ENCODE measurements at regions not wholly inside any gene's neighbourhood (a gene's known extent, or its start where the extent isn't known, plus 50 kb on each side); places are given as distances from the start of the nearest gene placed in this dataset.

DNA sequence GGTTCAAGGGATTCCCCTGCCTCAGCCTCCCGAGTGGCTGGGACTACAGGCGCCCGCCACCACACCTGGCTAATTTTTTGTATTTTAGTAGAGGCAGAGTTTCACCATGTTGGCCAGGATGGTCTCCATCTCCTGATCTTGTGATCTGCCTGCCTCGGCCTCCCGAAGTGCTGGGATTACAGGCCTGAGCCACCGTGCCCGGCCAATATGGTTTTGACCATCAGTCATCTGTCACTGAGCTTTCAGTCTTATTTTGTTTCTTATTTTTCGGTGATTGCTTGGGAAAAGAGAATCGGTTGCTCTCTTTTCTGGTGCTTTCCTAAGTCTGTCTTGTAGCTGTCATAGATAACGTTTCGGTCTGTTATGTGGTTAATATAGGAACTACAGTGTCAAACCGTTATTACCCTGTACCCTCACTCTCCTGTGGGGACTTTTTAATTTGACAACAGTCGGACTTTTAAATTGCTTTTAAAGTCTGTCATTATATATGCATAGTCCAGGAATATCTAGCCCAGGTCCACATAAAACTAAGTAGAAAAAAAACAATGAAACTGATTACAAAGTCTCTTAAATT lies 453.4 kb downstream of the KCNJ18 start (continued):
- TF ChIP-seq USF2 (CRISPR knock-in tag; IDR thresholded peaks at IDR 0.05), result no peak
- TF ChIP-seq CREM (CRISPR knock-in tag; IDR thresholded peaks at IDR 0.05), result no peak
- no peak for TF ChIP-seq SOX15 (CRISPR knock-in tag; IDR thresholded peaks at IDR 0.05)
- no peak for TF ChIP-seq ESRRA (CRISPR knock-in tag; IDR thresholded peaks at IDR 0.05; ENCODE audit: borderline replicate concordance)
- TF ChIP-seq IRF1 (CRISPR knock-in tag; IDR thresholded peaks at IDR 0.05), result no peak
- no peak for TF ChIP-seq ZNF396 (CRISPR knock-in tag; IDR thresholded peaks at IDR 0.05; ENCODE audit: borderline replicate concordance)
- no peak for TF ChIP-seq IRF2 (CRISPR knock-in tag; IDR thresholded peaks at IDR 0.05; ENCODE audit: borderline replicate concordance, low read depth)

DNA sequence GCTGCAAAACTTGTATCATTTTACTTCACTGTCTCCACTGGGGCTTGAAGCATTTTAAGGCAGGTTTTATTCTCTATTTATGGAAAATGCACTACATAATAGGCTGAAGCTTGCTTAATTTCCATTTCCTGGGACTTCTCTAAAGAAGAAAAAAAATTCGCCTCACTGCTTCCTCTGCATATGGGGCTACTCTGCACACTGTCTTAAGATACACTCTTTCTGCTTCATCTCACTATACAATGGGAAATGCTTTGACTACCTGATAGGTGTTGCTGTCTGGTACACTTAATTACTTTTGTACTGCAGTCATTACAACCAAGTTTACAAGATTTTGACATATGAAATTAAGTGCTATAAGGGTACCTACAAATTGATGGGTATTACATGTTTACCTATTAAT lies 466.0 kb downstream of the KCNJ18 start:
- ATAC-seq (no peak), DNase-seq (ENCODE audit: low spot score) (no peak)
- TF ChIP-seq GTF2I (CRISPR knock-in tag; conservative IDR thresholded peaks at IDR 0.05) (no peak), CDX4 (CRISPR knock-in tag; IDR thresholded peaks at IDR 0.05; ENCODE audit: borderline replicate concordance) (no peak), NR3C1 (CRISPR knock-in tag; conservative IDR thresholded peaks at IDR 0.05; ENCODE audit: low read depth) (no peak), ATF1 (CRISPR knock-in tag; IDR thresholded peaks at IDR 0.05) (no peak), ZNF232 (CRISPR knock-in tag; IDR thresholded peaks at IDR 0.05) (no peak), NFE2L1 (CRISPR knock-in tag; IDR thresholded peaks at IDR 0.05) (no peak), IRF2 (CRISPR knock-in tag; IDR thresholded peaks at IDR 0.05; ENCODE audit: borderline replicate concordance, low read depth) (no peak)
- TF ChIP-seq, protein P1, sequence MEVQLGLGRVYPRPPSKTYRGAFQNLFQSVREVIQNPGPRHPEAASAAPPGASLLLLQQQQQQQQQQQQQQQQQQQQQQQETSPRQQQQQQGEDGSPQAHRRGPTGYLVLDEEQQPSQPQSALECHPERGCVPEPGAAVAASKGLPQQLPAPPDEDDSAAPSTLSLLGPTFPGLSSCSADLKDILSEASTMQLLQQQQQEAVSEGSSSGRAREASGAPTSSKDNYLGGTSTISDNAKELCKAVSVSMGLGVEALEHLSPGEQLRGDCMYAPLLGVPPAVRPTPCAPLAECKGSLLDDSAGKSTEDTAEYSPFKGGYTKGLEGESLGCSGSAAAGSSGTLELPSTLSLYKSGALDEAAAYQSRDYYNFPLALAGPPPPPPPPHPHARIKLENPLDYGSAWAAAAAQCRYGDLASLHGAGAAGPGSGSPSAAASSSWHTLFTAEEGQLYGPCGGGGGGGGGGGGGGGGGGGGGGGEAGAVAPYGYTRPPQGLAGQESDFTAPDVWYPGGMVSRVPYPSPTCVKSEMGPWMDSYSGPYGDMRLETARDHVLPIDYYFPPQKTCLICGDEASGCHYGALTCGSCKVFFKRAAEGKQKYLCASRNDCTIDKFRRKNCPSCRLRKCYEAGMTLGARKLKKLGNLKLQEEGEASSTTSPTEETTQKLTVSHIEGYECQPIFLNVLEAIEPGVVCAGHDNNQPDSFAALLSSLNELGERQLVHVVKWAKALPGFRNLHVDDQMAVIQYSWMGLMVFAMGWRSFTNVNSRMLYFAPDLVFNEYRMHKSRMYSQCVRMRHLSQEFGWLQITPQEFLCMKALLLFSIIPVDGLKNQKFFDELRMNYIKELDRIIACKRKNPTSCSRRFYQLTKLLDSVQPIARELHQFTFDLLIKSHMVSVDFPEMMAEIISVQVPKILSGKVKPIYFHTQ (CRISPR knock-in tag; IDR thresholded peaks at IDR 0.05), result no peak
- TF ChIP-seq, protein P2, sequence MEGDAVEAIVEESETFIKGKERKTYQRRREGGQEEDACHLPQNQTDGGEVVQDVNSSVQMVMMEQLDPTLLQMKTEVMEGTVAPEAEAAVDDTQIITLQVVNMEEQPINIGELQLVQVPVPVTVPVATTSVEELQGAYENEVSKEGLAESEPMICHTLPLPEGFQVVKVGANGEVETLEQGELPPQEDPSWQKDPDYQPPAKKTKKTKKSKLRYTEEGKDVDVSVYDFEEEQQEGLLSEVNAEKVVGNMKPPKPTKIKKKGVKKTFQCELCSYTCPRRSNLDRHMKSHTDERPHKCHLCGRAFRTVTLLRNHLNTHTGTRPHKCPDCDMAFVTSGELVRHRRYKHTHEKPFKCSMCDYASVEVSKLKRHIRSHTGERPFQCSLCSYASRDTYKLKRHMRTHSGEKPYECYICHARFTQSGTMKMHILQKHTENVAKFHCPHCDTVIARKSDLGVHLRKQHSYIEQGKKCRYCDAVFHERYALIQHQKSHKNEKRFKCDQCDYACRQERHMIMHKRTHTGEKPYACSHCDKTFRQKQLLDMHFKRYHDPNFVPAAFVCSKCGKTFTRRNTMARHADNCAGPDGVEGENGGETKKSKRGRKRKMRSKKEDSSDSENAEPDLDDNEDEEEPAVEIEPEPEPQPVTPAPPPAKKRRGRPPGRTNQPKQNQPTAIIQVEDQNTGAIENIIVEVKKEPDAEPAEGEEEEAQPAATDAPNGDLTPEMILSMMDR (IDR thresholded peaks at IDR 0.05), result no peak
- Mint-ChIP-seq H3K9me3 (peaks cover 28% of the 10 kb centered on the region), H3K27me3 (ENCODE audit: low read depth) (no peaks in the 10 kb centered on the region), H3K36me3 (peaks cover 16% of the 10 kb centered on the region), H3K4me1 (peaks cover 13% of the 10 kb centered on the region), H3K4me3 (no peak overlapping the region), H3K27ac (no peak overlapping the region)
- ChIA-PET CTCF (no interaction called here), POLR2A (no interaction called here)

DNA sequence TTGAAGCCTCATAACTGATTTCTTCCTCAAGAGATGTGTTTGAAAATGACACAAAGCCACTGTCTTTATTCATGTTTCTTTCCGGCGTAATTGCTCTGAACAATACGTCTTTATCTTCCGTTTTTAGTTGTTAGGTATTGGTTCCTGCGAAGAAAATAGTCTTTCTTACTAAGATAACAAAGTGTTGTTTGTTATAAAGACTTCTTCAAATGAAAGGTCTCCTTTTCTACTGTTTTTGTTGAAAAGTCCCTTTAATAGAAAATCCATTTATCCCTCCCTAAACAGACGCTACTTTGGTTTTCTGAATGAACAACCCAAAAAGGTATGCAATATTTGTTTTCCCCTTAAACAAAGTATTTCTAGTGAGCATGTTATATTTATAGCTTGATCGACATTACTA lies 469.1 kb downstream of the KCNJ18 start:
- peaks cover 4% of the 10 kb centered on the region; the same call in 1 of the 2 replicates for H3K36me3 Mint-ChIP-seq
- no peak overlapping the region for H3K4me3 Mint-ChIP-seq
- no peak for ATAC-seq
- H3K27me3 Mint-ChIP-seq (ENCODE audit: low read depth), result no peaks in the 10 kb centered on the region
- POLR2A ChIA-PET, result no interaction called here
- CTCF ChIA-PET, result no interaction called here
- no peak overlapping the region for H3K27ac Mint-ChIP-seq
- no peak for DNase-seq (ENCODE audit: low spot score)
- H3K4me1 Mint-ChIP-seq, result peaks cover 20% of the 10 kb centered on the region
- H3K9me3 Mint-ChIP-seq, result peaks cover 9% of the 10 kb centered on the region
- TF ChIP-seq TP53 (CRISPR knock-in tag; IDR thresholded peaks at IDR 0.05), result no peak
- TF ChIP-seq NR2C2 (CRISPR knock-in tag; IDR thresholded peaks at IDR 0.05), result no peak
- TF ChIP-seq ZSCAN18 (CRISPR knock-in tag; IDR thresholded peaks at IDR 0.05), result no peak
- no peak for TF ChIP-seq HMGXB4 (CRISPR knock-in tag; IDR thresholded peaks at IDR 0.05)
- no peak for TF ChIP-seq E2F4 (CRISPR knock-in tag; IDR thresholded peaks at IDR 0.05; ENCODE audit: borderline replicate concordance, low read depth)
- no peak for TF ChIP-seq ERG (CRISPR knock-in tag; IDR thresholded peaks at IDR 0.05)
- TF ChIP-seq GABPB1 (CRISPR knock-in tag; IDR thresholded peaks at IDR 0.05), result no peak

Data from WTC11 (cell line).